GM18867 (cell line): ENCODE measurements at regions not wholly inside any gene's neighbourhood (a gene's known extent, or its start where the extent isn't known, plus 50 kb on each side); places are given as distances from the start of the nearest gene placed in this dataset.

Source experiments
- ATAC-seq: cut with Tn5 transposase; IDR thresholded peaks from one replicate; pipeline ENCODE4 v1.9.1; 2021; ENCODE audit warnings: mild to moderate bottlenecking, moderate library complexity; ENCODE audit not compliant: unreplicated experiment

GRCh38 chr4:177569434-177569833 is 127.2 kb upstream of the AGA start:
- no peak for ATAC-seq

GRCh38 chr4:177573507-177573906 is 131.3 kb upstream of the AGA start:
- ATAC-seq, result no peak

GRCh38 chr4:177574446-177574845 is 132.2 kb upstream of the AGA start:
- ATAC-seq, result no peak

- no peak for ATAC-seq
These were observed 137.4 kb upstream of the AGA start for GRCh38 chr4:177579649-177580048.

- no peak for ATAC-seq
These were observed 140.8 kb upstream of the AGA start for GRCh38 chr4:177582992-177583391.

- no peak for ATAC-seq
These were observed 145.8 kb upstream of the AGA start for GRCh38 chr4:177587989-177588388.

- no peak for ATAC-seq
These were observed 153.1 kb upstream of the AGA start for GRCh38 chr4:177595386-177595785.

- no peak for ATAC-seq
These were observed 153.8 kb upstream of the AGA start for GRCh38 chr4:177596035-177596434.

- ATAC-seq, result no peak
These were observed 154.8 kb upstream of the AGA start for GRCh38 chr4:177596991-177597390.

GRCh38 chr4:177605252-177605651 is 163.0 kb upstream of the AGA start:
- no peak for ATAC-seq

- ATAC-seq, result no peak
These were observed 164.9 kb upstream of the AGA start for GRCh38 chr4:177607111-177607573.

- no peak for ATAC-seq
These were observed 169.9 kb upstream of the AGA start for GRCh38 chr4:177611974-177612664.

- no peak for ATAC-seq
These were observed 170.4 kb upstream of the AGA start for GRCh38 chr4:177612684-177613083.

- ATAC-seq, result no peak
These were observed 190.2 kb upstream of the AGA start for GRCh38 chr4:177632481-177632880.

- ATAC-seq, result no peak
These were observed 196.6 kb upstream of the AGA start for GRCh38 chr4:177638871-177639270.

GRCh38 chr4:177640864-177641263 is 198.6 kb upstream of the AGA start:
- no peak for ATAC-seq

- no peak for ATAC-seq
These were observed 218.0 kb upstream of the AGA start for GRCh38 chr4:177660223-177660622.

- no peak for ATAC-seq
These were observed 225.4 kb upstream of the AGA start for GRCh38 chr4:177667687-177668086.

GRCh38 chr4:177671387-177671786 is 229.2 kb upstream of the AGA start:
- ATAC-seq, result no peak

- no peak for ATAC-seq
These were observed 229.6 kb upstream of the AGA start for GRCh38 chr4:177671845-177672244.

GRCh38 chr4:177673985-177674489 is 231.8 kb upstream of the AGA start:
- no peak for ATAC-seq

- ATAC-seq, result peak; percentile 91
These were observed 238.1 kb upstream of the AGA start for GRCh38 chr4:177680308-177680707.

- no peak for ATAC-seq
These were observed 239.7 kb upstream of the AGA start for GRCh38 chr4:177681902-177682301.
